A673 (cell line): ENCODE measurements at regions not wholly inside any gene's neighbourhood (a gene's known extent, or its start where the extent isn't known, plus 50 kb on each side); places are given as distances from the start of the nearest gene placed in this dataset.

Experiments used
- BruUV-seq: library from RNA; stranded (reverse); fragments of 400-500 nt; replicated peaks from 2 replicates; lab custom pipeline; 2021; lab: Mats Ljungman, UMichigan
- CTCF ChIA-PET: fragments of 300-600 bp; sonication (Branson Sonifier 250); formaldehyde crosslinking; loops from one replicate; lab custom pipeline; 2022; ENCODE audit warnings: antibody characterized with exemption; lab: Charles Lee
- POLR2A ChIA-PET: fragments of 300-600 bp; sonication (Branson Sonifier 250); formaldehyde crosslinking; loops from one replicate; lab custom pipeline; 2022; ENCODE audit warnings: antibody characterized with exemption; ENCODE audit not compliant: low non-redundant PET; lab: Charles Lee
- DNase-seq: peaks from one replicate; pipeline ENCODE4 v3.0.0-alpha.2; 2015; ENCODE audit warnings: low spot score
- H3K27ac ChIP-seq: fragments of 200-600 bp; sonication (generic); 2 replicates; pipeline ENCODE4 v1.5.1; 2016; ENCODE audit warnings: mixed run types, low read depth, mild to moderate bottlenecking, mixed read lengths, antibody characterized with exemption, low read length; ENCODE audit not compliant: poor library complexity, severe bottlenecking
- H3K27me3 ChIP-seq: fragments of 200-600 bp; sonication (generic); replicated peaks from 2 replicates; pipeline ENCODE4 v1.6.1; 2017; ENCODE audit warnings: mixed run types, low read depth, mild to moderate bottlenecking, mixed read lengths, antibody characterized with exemption, low read length; ENCODE audit not compliant: insufficient read depth, poor library complexity
- H3K36me3 ChIP-seq: fragments of 200-600 bp; sonication (generic); 2 replicates; pipeline ENCODE4 v1.6.1; 2016; ENCODE audit warnings: mixed run types, mild to moderate bottlenecking, mixed read lengths, antibody characterized with exemption, low read length; ENCODE audit not compliant: insufficient read depth, poor library complexity, severe bottlenecking
- H3K4me1 ChIP-seq: fragments of 200-600 bp; sonication (generic); 2 replicates; pipeline ENCODE4 v1.6.1; 2017; ENCODE audit warnings: mixed run types, mild to moderate bottlenecking, mixed read lengths, antibody characterized with exemption, low read length; ENCODE audit not compliant: insufficient read depth, poor library complexity, severe bottlenecking
- H3K4me3 ChIP-seq: fragments of 200-600 bp; sonication (generic); 2 replicates; pipeline ENCODE4 v1.5.1; 2016; ENCODE audit warnings: low read depth, mixed run types, mild to moderate bottlenecking, mixed read lengths, low read length; ENCODE audit not compliant: poor library complexity, severe bottlenecking
- H3K9me3 ChIP-seq: fragments of 200-600 bp; sonication (generic); 2 replicates; pipeline ENCODE4 v1.6.1; 2016; ENCODE audit warnings: mixed run types, low read depth, mild to moderate bottlenecking, mixed read lengths, antibody characterized with exemption, low read length; ENCODE audit not compliant: poor library complexity, severe bottlenecking
- CTCF ChIP-seq: fragments of 300-800, 200-600 bp; sonication (generic); conservative IDR thresholded peaks from 2 replicates; pipeline ENCODE4 v1.5.1; 2017; ENCODE audit warnings: low read depth, mild to moderate bottlenecking, antibody characterized with exemption, low read length, moderate library complexity, mixed read lengths
- EZH2 ChIP-seq: fragments of 200-600 bp; sonication (generic); IDR thresholded peaks from 2 replicates; pipeline ENCODE4 v1.6.1; 2017; ENCODE audit warnings: borderline replicate concordance, low read depth, mild to moderate bottlenecking, mixed read lengths, antibody characterized with exemption, low read length; ENCODE audit not compliant: poor library complexity, severe bottlenecking
- intact Hi-C: fragments of 100-400 bp; cut with micrococcal nuclease; formaldehyde crosslinking; loops from one replicate; pipeline ENCODE4 v1.10.0; 2022; ENCODE audit not compliant: unreplicated experiment

DNA sequence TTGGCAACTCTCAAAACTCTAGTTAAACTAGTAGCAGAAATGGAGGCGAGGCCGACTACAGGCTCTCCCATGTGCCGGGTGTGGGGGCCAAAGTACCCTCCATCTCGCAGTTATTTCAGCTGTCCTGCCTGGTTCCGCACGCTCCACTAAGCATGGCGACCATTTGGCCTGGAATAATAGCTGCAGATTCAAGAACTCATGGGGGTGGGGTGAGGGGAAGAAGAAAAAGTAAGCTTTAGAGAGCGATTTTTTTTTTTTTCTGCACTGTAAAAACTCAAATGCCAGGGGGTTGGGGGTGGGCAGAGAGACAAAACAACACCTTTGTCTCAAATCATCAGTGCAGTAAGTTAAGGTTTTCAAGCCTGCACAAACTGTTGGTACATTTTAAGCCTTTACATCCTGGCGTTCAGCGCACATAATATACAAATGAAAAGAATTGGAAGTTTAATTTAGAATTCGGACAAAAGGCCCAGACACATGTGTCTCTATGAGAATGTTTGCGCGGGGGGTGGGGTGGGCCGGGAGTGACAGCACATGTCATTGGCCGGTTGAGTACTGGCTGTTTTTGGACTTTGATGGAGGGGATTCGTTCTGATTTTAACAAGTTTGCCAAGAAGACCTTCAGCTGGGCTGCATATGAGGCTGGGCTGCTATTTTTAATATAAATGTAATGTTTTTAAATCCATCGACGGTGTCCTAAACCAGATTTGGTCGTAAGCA is 694.7 kb upstream of the SALL1 start:
- Histone ChIP-seq H3K27ac (no peak overlapping the region), H3K36me3 (no peaks in the 10 kb centered on the region), H3K27me3 (no peaks in the 10 kb centered on the region), H3K4me3 (no peak overlapping the region), H3K9me3 (no peaks in the 10 kb centered on the region), H3K4me1 (no peaks in the 10 kb centered on the region)
- TF ChIP-seq EZH2, result no peak
- TF ChIP-seq CTCF, result no peak
- CTCF ChIA-PET, result no interaction called here
- DNase-seq, result no peak
- POLR2A ChIA-PET, result no interaction called here
- BruUV-seq, result no TSS peak
- intact Hi-C loops, result no loop called here

- POLR2A ChIA-PET, result no interaction called here
- intact Hi-C loops, result no loop called here
- no peak for DNase-seq
- H3K27me3 ChIP-seq, result no peaks in the 10 kb centered on the region
- H3K4me3 ChIP-seq, result no peak overlapping the region
- H3K9me3 ChIP-seq, result no peaks in the 10 kb centered on the region
- no peak overlapping the region for H3K27ac ChIP-seq
- BruUV-seq, result no TSS peak
- H3K36me3 ChIP-seq, result no peaks in the 10 kb centered on the region
- no peaks in the 10 kb centered on the region for H3K4me1 ChIP-seq
- no peak for TF ChIP-seq EZH2
- no peak for TF ChIP-seq CTCF
- CTCF ChIA-PET, result no interaction called here
Observed at GRCh38 chr16:51839727-51840462, 688.8 kb upstream of the SALL1 start.

DNA sequence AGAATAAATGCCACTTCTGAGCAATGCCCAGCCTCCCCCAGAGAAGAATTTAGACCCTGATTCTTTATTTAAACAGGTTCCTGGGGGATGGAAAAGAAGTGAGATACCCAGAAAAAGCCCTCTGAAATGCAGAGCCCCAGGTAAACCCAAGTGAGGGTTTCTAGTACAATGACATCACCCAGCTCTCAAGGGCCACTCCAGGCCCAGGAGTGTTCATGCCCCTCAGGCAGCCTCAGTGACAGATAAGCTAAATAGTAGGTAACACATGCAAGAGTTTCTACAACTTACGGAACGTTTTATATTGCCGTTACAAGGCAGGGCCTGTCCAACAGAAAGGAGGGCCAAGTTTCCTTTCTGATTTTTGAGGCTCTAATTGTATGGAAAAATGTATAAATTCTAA is 683.7 kb upstream of the SALL1 start:
- no peak for DNase-seq
- no peaks in the 10 kb centered on the region for H3K4me1 ChIP-seq
- no TSS peak for BruUV-seq
- no peaks in the 10 kb centered on the region for H3K36me3 ChIP-seq
- H3K27me3 ChIP-seq, result no peaks in the 10 kb centered on the region
- no peak for TF ChIP-seq CTCF
- TF ChIP-seq EZH2, result no peak
- no peak overlapping the region for H3K27ac ChIP-seq
- intact Hi-C loops, result no loop called here
- no peak overlapping the region for H3K4me3 ChIP-seq
- POLR2A ChIA-PET, result no interaction called here
- CTCF ChIA-PET, result no interaction called here
- H3K9me3 ChIP-seq, result no peaks in the 10 kb centered on the region
